ENCODE measurements at regions not wholly inside any gene's neighbourhood (a gene's known extent, or its start where the extent isn't known, plus 50 kb on each side); places are given as distances from the start of the nearest gene placed in this dataset.

DNA sequence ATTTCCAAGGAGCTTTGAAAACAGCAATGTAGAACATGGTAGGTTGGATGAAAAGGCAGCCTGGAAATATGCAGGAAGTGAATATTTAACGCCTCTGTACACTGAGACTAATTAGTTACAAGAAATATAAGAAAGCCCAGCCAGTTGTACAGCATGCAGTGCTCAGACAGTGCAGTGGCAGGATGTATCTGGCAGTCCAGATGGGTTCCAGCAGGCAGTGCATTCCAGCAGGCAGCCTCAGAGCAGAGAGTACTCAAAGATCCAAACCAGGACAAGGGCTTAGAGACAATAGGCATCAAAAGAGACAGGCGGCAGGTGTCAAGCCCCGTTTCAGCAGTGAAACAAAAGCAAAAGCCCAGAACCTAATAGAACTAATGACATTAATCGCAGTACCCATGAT, 2776.3 kb downstream of the PCDH9 start:
- Histone ChIP-seq H3K27ac (no peak overlapping the region), H3K4me1 (no peaks in the 10 kb centered on the region), H3K27me3 (ENCODE audit: insufficient read depth in 3 of 3, low read length in 2 of 3) (no peaks in the 10 kb centered on the region), H3K4me3 (no peak overlapping the region), H3K36me3 (ENCODE audit: insufficient read depth in 1 of 2, low read depth in 1 of 2) (no peaks in the 10 kb centered on the region), H3K9me3 (no peaks in the 10 kb centered on the region)
- ATAC-seq (no peak), DNase-seq (peak in 1 of 2 donors; percentile 19)
- intact Hi-C loops (cut with DNase I), result no loop called here
- 34 to 41% (median 34%) methylated on average over 4 of the region's 4 CpGs for WGBS, 3 donors
- TF ChIP-seq, protein P1, sequence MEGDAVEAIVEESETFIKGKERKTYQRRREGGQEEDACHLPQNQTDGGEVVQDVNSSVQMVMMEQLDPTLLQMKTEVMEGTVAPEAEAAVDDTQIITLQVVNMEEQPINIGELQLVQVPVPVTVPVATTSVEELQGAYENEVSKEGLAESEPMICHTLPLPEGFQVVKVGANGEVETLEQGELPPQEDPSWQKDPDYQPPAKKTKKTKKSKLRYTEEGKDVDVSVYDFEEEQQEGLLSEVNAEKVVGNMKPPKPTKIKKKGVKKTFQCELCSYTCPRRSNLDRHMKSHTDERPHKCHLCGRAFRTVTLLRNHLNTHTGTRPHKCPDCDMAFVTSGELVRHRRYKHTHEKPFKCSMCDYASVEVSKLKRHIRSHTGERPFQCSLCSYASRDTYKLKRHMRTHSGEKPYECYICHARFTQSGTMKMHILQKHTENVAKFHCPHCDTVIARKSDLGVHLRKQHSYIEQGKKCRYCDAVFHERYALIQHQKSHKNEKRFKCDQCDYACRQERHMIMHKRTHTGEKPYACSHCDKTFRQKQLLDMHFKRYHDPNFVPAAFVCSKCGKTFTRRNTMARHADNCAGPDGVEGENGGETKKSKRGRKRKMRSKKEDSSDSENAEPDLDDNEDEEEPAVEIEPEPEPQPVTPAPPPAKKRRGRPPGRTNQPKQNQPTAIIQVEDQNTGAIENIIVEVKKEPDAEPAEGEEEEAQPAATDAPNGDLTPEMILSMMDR (IDR thresholded peaks at IDR 0.05), result no peak

DNA sequence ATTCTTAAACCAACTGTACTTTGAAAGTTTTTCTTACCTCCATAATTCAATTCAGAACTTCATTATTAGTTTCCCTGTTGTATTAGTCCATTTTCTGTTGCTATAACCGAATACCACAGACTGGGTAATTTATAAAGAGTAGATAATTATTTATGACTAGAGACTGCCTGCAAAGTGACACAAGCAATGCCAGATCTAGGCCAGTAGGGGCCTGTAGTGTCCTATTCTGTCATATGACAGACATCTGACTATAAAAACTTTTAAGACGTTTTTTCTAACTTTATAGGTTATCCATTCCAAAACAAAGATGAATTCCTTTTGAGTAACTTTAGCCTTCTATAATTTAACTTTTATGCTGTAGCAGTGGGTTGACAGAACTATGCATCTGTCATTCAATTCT, 2783.8 kb downstream of the PCDH9 start:
- H3K27ac ChIP-seq, result no peak overlapping the region
- intact Hi-C loops (cut with DNase I), result no loop called here
- no peaks in the 10 kb centered on the region for H3K4me1 ChIP-seq
- WGBS, 3 donors, result 51 to 58% (median 58%) methylated on average over 2 of the region's 2 CpGs
- DNase-seq (no peak), ATAC-seq (no peak)
- TF ChIP-seq, protein P1 (IDR thresholded peaks at IDR 0.05), result no peak
- H3K9me3 ChIP-seq, result no peaks in the 10 kb centered on the region
- H3K36me3 ChIP-seq (ENCODE audit: insufficient read depth in 1 of 2, low read depth in 1 of 2), result no peaks in the 10 kb centered on the region
- no peak overlapping the region for H3K4me3 ChIP-seq
- H3K27me3 ChIP-seq (ENCODE audit: insufficient read depth in 3 of 3, low read length in 2 of 3), result no peaks in the 10 kb centered on the region

DNA sequence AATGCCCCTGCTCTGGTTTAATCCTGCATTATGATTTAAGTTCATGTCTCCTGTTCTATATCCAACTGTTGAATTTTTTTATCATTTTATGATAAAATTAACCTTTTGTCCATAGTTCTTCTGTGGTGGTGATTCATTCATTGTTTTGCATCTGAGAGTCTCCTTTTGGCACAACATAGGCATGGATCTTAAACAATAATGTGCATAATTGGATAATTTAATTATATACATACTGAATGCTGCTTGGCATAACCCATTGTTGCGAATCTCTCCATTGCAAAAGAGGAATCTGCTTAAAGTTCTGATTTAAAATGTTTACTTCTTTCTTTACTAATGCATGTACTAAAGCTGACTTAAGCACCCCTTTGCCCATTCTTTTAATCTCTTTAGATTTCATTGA, 2788.4 kb downstream of the PCDH9 start:
- TF ChIP-seq, protein P1 (IDR thresholded peaks at IDR 0.05), result no peak
- ATAC-seq (no peak), DNase-seq (no peak)
- WGBS, 3 donors, result 83 to 93% (median 89%) methylated on average over 1 of the region's 1 CpG
- no peaks in the 10 kb centered on the region for H3K4me1 ChIP-seq
- H3K9me3 ChIP-seq, result no peaks in the 10 kb centered on the region
- H3K36me3 ChIP-seq (ENCODE audit: insufficient read depth in 1 of 2, low read depth in 1 of 2), result no peaks in the 10 kb centered on the region
- no peaks in the 10 kb centered on the region for H3K27me3 ChIP-seq (ENCODE audit: insufficient read depth in 3 of 3, low read length in 2 of 3)
- intact Hi-C loops (cut with DNase I), result no loop called here
- H3K27ac ChIP-seq, result no peak overlapping the region
- no peak overlapping the region for H3K4me3 ChIP-seq

DNA sequence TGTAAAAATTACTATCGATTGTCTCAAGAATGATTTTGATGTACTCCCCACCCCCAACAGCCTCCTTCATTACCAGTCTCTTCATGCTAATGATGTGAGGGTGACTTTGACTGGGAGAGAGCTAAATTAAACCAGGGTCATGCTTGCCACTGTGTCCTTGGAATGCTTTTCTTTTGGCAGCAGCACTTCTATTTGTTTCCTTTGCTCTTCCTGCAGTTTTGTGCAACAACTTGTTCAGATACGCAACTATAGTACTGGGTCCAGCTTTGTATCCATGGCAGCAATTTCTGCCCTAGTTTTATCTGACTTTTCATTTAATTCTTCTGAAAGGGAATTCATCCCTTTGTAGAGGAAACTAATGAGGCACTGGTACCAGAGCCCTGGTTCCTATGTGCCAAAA, 2792.1 kb downstream of the PCDH9 start:
- H3K9me3 ChIP-seq, result no peaks in the 10 kb centered on the region
- no peaks in the 10 kb centered on the region for H3K36me3 ChIP-seq (ENCODE audit: insufficient read depth in 1 of 2, low read depth in 1 of 2)
- H3K4me3 ChIP-seq, result no peak overlapping the region
- intact Hi-C loops (cut with DNase I), result no loop called here
- 53 to 74% (median 53%) methylated on average over 2 of the region's 2 CpGs for WGBS, 3 donors
- TF ChIP-seq, protein P1 (IDR thresholded peaks at IDR 0.05), result no peak
- H3K27me3 ChIP-seq (ENCODE audit: insufficient read depth in 3 of 3, low read length in 2 of 3), result no peaks in the 10 kb centered on the region
- ATAC-seq (no peak), DNase-seq (no peak)
- H3K4me1 ChIP-seq, result no peaks in the 10 kb centered on the region
- H3K27ac ChIP-seq, result no peak overlapping the region

DNA sequence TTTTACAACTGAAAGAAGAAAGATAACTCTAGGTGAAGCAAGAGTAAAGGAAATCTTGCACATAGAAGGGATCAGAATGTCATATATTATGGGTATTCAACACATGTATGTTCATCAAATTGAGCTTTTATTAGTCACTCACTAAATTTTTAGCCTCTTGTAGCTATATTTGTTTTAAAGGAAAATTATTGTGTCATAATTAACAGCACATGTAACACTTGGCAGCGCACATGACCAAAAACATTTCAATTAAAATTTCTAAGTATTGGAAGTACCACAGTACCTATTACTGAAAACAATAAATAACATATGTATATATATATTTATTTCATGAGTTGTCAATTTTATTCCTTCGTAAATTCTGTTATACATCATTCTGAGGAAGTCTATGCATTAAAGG, 2800.4 kb downstream of the PCDH9 start:
- 94 to 96% (median 94%) methylated on average over 2 of the region's 2 CpGs for WGBS, 3 donors
- no peak for ATAC-seq
- TF ChIP-seq, protein P1 (IDR thresholded peaks at IDR 0.05), result no peak
- H3K27ac ChIP-seq, result no peak overlapping the region
- no peaks in the 10 kb centered on the region for H3K9me3 ChIP-seq
- no peaks in the 10 kb centered on the region for H3K36me3 ChIP-seq (ENCODE audit: insufficient read depth in 1 of 2, low read depth in 1 of 2)
- H3K27me3 ChIP-seq (ENCODE audit: insufficient read depth in 3 of 3, low read length in 2 of 3), result no peaks in the 10 kb centered on the region
- intact Hi-C loops (cut with DNase I), result no loop called here
- H3K4me1 ChIP-seq, result no peaks in the 10 kb centered on the region
- no peak for DNase-seq
- no peak overlapping the region for H3K4me3 ChIP-seq

Data from psoas muscle (tissue), 7 donors.